Right lobe of liver (tissue), 6 donors: ENCODE measurements at regions not wholly inside any gene's neighbourhood (a gene's known extent, or its start where the extent isn't known, plus 50 kb on each side); places are given as distances from the start of the nearest gene placed in this dataset.

Experiments used
- ATAC-seq, 4 donors: fragments of 200-7000 bp; cut with Tn5 transposase; one replicate each; pipeline ENCODE4 v1.9.1; 2020; ENCODE audit warnings: mild to moderate bottlenecking in 4 of 4, moderate library complexity in 4 of 4
- DNase-seq, 3 donors: peaks; one replicate each; pipeline ENCODE4 v3.0.0-alpha.2; 2020
- H3K27ac ChIP-seq, 3 donors: fragments of 200-600 bp; one replicate each; pipeline ENCODE4 v1.8.0; 2022
- H3K27me3 ChIP-seq, 2 donors: fragments of 200-600 bp; one replicate each; pipeline ENCODE4 v1.8.0; 2022
- H3K36me3 ChIP-seq, 4 donors: fragments of 200-600 bp; sonication (generic) in 1 of 4; one replicate each; pipeline versions ENCODE4 v1.5.1 to v1.8.0; 2017 to 2022; ENCODE audit warnings: control low read depth in 1 of 4
- H3K4me1 ChIP-seq, 4 donors: fragments of 200-600 bp; sonication (generic) in 1 of 4; one replicate each; pipeline versions ENCODE4 v1.5.1 to v1.8.0; 2017 to 2022; ENCODE audit warnings: control low read depth in 1 of 4
- H3K4me3 ChIP-seq, 3 donors: fragments of 200-600 bp; one replicate each; pipeline ENCODE4 v1.8.0; 2022
- H3K9me3 ChIP-seq, 4 donors: fragments of 200-600 bp; sonication (generic) in 1 of 4; one replicate each; pipeline versions ENCODE4 v1.5.1 to v1.8.0; 2017 to 2022; ENCODE audit warnings: control low read depth in 1 of 4
- POLR2A ChIP-seq: fragments of 450-650 bp; IDR thresholded peaks from one replicate; pipeline ENCODE4 v1.6.1; 2017; ENCODE audit warnings: antibody characterized with exemption, mild to moderate bottlenecking
- WGBS: methylation state at CpG from one replicate; pipeline ENCODE4 v1.1.6; 2018; ENCODE audit warnings: low coverage, low lambda C conversion rate; ENCODE audit not compliant: insufficient coverage; ENCODE audit errors: missing lambda C conversion rate; 5-methylcytosine and 5-hydroxymethylcytosine counted together
- intact Hi-C, 2 donors: fragments of 100-400 bp; cut with DNase I; formaldehyde crosslinking; loops; one replicate each; pipeline versions ENCODE4 v1.11.2 to v1.14.1; 2022
- TF ChIP-seq, protein P1 (sequence below), 4 donors: fragments of 200-600 bp in 3 of 4; fragments of 450-650 bp in 1 of 4; IDR thresholded peaks; one replicate each; pipeline versions ENCODE4 v1.5.1 to v1.8.0; 2016 to 2022; ENCODE audit warnings: antibody characterized with exemption in 4 of 4, mild to moderate bottlenecking in 2 of 4
- donor health status: DM: no; HTN: yes; CAD: no.
- donor health status: DM: no; HTN: no; CAD: no.
- donor health status: DM: no; HTN: no; CAD: no.
- donor health status: DM: no; HTN: yes; CAD: no.
- donor health status: DM: no; HTN: yes; CAD: no.

DNA sequence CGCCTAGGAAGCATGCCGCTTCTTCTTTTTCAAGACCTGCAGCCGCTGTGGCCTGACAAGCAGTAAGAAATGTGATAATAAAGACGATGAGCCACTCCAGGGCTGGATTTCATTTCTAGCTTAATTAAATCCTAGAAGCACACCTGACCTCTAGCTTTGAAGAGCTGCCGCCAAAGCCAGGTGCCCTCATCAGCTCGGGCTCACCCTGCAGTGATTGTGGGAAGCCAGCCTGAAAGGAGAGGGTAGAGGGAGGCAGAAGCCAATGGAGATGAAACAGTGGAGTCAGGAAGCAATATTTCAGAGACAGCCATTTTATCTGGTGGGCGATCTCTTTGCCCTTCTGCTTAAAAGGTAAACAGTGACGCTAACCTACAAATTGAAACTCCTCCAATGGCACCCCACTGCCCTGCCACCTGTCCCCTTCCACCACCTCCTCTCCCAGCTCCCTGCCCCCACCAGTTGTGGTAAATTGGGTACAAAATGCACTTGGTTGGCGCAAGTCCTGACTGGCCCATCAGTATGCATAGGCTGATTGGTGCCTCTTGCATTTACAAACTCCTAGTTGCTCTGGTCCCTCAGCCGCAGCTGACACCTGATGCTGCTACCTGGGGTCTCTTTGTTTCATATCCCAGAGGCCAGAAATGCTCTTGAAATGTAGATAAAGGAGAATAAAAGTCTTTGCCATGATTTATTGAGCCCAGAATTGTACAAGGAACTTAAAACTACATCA, 385.3 kb downstream of the PDCD6IP start:
- intact Hi-C loops = no loop called here
- Histone ChIP-seq H3K27ac (no peak overlapping the region), H3K36me3 (no peaks in the 10 kb centered on the region), H3K9me3 (no peaks in the 10 kb centered on the region), H3K4me1 (no peaks in the 10 kb centered on the region), H3K27me3 (no peaks in the 10 kb centered on the region), H3K4me3 (no peak overlapping the region)
- ATAC-seq (no peak), DNase-seq (no peak)
- 67% methylated on average over 10 of the region's 10 CpGs for WGBS
- TF ChIP-seq POLR2A = no peak
- TF ChIP-seq, protein P1, sequence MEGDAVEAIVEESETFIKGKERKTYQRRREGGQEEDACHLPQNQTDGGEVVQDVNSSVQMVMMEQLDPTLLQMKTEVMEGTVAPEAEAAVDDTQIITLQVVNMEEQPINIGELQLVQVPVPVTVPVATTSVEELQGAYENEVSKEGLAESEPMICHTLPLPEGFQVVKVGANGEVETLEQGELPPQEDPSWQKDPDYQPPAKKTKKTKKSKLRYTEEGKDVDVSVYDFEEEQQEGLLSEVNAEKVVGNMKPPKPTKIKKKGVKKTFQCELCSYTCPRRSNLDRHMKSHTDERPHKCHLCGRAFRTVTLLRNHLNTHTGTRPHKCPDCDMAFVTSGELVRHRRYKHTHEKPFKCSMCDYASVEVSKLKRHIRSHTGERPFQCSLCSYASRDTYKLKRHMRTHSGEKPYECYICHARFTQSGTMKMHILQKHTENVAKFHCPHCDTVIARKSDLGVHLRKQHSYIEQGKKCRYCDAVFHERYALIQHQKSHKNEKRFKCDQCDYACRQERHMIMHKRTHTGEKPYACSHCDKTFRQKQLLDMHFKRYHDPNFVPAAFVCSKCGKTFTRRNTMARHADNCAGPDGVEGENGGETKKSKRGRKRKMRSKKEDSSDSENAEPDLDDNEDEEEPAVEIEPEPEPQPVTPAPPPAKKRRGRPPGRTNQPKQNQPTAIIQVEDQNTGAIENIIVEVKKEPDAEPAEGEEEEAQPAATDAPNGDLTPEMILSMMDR (IDR thresholded peaks at IDR 0.05) = no peak

DNA sequence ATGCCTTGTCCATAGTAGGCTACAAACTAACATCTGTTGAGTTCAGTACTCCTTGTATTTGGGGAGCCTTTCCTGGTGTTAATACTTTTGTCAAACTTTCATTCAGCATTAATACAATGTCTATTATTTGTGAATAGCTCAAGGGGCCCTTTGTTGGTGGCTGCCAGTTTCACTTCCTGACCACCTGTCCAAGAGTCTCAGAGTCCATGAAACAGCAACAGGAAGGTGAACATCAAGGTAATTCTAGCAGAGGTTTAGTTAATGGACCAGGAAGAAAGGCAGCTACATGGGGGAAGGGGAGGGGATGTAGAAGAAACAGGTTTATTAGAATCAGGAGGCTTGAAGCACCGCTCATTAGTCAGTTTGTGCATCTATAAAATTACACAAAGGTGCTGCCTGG, 386.9 kb downstream of the PDCD6IP start:
- Histone ChIP-seq H3K27me3 (no peaks in the 10 kb centered on the region), H3K4me3 (no peak overlapping the region), H3K27ac (no peak overlapping the region), H3K36me3 (no peaks in the 10 kb centered on the region), H3K9me3 (no peaks in the 10 kb centered on the region), H3K4me1 (no peaks in the 10 kb centered on the region)
- TF ChIP-seq, protein P1 (IDR thresholded peaks at IDR 0.05) = no peak
- no peak for TF ChIP-seq POLR2A
- intact Hi-C loops = no loop called here
- 25% methylated on average over 1 of the region's 1 CpG for WGBS
- DNase-seq = no peak
- no peak for ATAC-seq

DNA sequence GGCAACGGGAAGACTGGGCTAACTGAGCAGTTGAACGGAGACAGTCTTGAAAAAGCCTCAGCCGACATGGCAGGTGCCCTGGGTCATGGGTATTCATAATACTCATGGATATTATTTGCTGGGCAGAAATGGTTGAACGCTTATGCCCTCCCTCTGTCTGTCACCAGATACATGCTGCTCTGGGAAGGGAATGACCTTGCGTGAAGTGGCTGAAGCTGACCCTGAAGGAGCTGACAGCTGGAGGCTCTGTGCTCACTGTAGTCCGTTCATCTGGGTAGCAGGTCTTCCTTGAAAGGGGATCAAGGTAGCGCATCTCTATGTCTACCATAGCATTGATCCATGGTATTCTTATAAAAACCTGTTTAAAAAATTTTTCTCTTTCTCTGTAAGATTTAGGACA, 390.7 kb downstream of the PDCD6IP start:
- H3K36me3 ChIP-seq = no peaks in the 10 kb centered on the region
- WGBS = 87% methylated on average over 5 of the region's 7 CpGs
- no peak overlapping the region for H3K27ac ChIP-seq
- H3K4me1 ChIP-seq = no peaks in the 10 kb centered on the region
- no peaks in the 10 kb centered on the region for H3K9me3 ChIP-seq
- intact Hi-C loops = no loop called here
- TF ChIP-seq, protein P1 (IDR thresholded peaks at IDR 0.05) = no peak
- no peak for TF ChIP-seq POLR2A
- H3K4me3 ChIP-seq = no peak overlapping the region
- H3K27me3 ChIP-seq = no peaks in the 10 kb centered on the region
- ATAC-seq = no peak
- DNase-seq = no peak

DNA sequence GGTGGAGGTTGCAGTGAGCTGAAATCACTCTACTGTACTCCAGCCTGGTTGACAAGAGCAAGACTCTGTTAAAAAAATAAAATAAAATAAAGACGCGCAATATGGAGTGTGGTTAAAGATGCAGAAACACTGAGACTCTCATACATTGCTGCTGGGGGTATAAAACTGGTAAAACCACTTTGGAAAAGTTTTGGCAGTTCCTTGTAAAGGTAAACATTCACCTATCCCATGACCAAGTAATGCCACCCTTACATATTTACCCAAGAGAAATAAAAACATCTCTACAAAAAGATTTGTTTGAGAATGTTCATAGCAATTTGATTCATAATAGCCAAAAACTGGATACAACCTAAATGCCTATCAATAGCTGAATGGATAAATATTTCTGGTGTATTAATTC, 398.5 kb downstream of the PDCD6IP start:
- no peak for ATAC-seq
- Histone ChIP-seq H3K9me3 (no peaks in the 10 kb centered on the region), H3K4me3 (no peak overlapping the region), H3K4me1 (no peaks in the 10 kb centered on the region), H3K27ac (no peak overlapping the region), H3K36me3 (no peaks in the 10 kb centered on the region), H3K27me3 (no peaks in the 10 kb centered on the region)
- intact Hi-C loops = no loop called here
- TF ChIP-seq, protein P1 (IDR thresholded peaks at IDR 0.05) = no peak
- no peak for TF ChIP-seq POLR2A
- WGBS = 93% methylated on average over 2 of the region's 2 CpGs
- DNase-seq = no peak
